Activated CD8-positive, alpha-beta memory T cell treated with anti-CD3 and anti-CD28 coated beads for 1 hour (primary cell): ENCODE measurements at regions not wholly inside any gene's neighbourhood (a gene's known extent, or its start where the extent isn't known, plus 50 kb on each side); places are given as distances from the start of the nearest gene placed in this dataset.
"Not testable (repeated sequence)": the region's sequence is repeated elsewhere in the genome, so short reads cannot be mapped to it uniquely, and the experiment has no call there.

Experiments
- DNase-seq, 2 donors: peaks; one replicate each; pipeline ENCODE4 v3.0.0-alpha.2; 2020; ENCODE audit warnings: low read depth in 1 of 2; ENCODE audit errors: extremely low read depth in 1 of 2

- DNase-seq, result no peak
Observed at GRCh38 chr6:19209202-19209601, 628.0 kb upstream of the ID4 start.

DNA sequence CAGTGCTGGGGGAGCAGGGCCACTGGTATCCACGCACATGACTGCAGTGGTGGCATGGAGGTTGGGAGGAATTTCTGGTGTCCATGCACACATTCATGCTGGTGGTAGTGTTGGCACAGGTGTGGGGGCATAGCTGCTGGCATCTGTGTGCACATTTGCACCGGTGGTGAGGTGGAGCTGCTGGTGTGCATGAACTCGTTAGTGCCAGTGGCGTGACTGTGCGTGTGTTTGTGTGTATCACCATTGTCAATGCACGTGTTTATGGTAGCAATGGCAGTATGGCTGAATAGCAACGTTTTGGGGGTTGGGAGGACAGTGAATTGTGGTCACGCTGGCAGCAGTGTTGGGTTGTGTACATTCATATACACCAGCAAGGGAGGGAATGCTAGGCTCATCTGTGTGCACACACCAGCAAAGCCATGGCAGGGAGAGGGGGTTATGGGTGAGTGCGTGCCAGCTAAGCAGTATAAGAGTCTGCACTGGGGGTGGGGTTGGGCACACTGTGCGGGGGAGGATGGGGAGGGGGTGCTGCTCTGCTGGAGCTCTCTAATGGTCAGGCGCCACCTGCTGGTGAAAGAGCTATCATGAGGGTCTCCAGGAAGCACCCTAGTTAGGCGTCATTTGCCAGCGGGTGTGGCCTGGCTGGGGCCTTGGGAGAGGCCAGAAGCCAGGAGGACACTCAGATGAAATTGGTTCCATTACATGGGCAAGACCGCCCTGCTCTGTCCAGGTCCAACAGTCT is 626.1 kb upstream of the ID4 start:
- DNase-seq, result no peak

- DNase-seq, result no peak
Observed at GRCh38 chr6:19214231-19214630, 622.9 kb upstream of the ID4 start.

GRCh38 chr6:19219931-19220330 is 617.2 kb upstream of the ID4 start:
- DNase-seq, result no peak

GRCh38 chr6:19231878-19232561 is 605.1 kb upstream of the ID4 start:
- DNase-seq, result no peak

GRCh38 chr6:19245656-19246055 is 591.5 kb upstream of the ID4 start:
- DNase-seq, result no peak

DNA sequence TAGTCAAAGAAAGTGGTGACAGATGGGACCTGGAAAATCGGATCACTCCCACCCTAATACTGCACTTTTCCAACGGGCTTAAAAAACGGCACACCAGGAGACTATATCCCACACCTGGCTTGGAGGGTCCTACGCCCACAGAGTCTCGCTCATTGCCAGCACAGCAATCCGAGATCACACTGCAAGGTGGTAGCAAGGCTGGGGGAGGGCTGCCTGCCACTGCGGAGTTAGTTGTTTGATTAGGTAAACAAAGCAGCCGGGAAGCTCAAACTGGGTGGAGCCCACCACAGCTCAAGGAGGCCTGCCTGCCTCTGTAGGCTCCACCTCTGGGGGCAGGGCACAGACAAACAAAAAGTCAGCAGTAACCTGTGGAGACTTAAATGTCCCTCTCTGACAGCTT is 590.0 kb upstream of the ID4 start:
- not testable (repeated sequence) for DNase-seq

- DNase-seq, result not testable (repeated sequence)
Observed at GRCh38 chr6:19256123-19256522, 581.0 kb upstream of the ID4 start.

DNA sequence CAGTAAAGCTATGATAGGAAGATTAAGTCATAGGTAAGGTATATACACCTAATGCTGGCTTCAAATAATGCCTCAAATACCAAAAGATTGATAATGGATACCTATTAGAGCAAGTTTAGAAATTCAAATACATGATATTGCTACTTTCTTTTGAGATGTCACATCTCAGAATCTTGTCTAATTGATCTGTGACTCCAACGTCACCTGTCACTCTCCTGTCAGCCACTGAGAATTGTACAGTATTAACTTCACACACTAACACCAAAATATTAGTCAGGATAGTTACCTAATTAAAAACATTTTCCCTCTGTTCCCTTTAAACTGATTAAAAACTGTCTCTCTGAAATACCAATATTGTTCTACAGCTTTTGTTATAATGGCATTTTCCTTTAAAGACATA is 575.5 kb upstream of the ID4 start:
- DNase-seq, result no peak

DNA sequence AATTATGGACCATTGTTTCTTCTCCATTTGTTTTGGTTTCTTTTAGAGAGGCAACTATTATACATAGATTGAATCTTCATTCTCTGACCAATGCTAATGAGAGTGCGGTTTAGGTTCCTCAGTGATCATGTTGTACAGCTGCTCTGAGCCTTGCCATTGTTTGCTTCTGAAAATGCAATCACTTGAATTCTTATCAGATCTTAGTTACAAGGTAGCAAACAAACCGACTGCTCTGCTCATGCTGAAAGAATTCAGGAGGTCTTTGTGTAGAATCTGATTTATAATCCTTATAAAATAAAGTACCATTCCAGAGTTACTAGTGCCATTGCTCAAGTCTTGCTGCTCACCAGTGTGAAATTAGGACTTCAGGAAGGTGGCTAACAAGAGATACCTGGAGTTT is 569.1 kb upstream of the ID4 start:
- no peak for DNase-seq

- no peak for DNase-seq
Observed at GRCh38 chr6:19268718-19269117, 568.5 kb upstream of the ID4 start.

GRCh38 chr6:19269341-19269898 is 567.8 kb upstream of the ID4 start:
- DNase-seq, result no peak

DNA sequence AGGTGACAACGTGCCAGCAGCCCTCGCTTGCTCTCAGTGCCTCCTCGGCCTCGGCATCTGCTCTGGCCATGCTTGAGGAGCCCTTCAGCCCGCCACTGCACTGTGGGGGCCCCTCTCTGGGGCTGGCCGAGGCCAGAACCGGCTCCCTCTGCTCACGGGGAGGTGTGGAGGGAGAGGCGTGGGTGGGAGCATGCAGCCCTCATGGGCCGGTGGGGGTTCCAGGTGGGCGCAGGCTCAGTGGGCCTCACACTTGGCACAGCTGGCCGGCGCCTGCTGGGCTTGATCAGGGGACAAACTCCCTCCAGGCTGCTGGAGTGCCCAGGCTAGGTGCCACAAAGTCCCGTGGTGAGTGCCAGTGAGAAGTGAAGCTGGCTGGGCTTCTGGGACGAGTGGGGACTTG is 566.6 kb upstream of the ID4 start:
- DNase-seq, result no peak

DNA sequence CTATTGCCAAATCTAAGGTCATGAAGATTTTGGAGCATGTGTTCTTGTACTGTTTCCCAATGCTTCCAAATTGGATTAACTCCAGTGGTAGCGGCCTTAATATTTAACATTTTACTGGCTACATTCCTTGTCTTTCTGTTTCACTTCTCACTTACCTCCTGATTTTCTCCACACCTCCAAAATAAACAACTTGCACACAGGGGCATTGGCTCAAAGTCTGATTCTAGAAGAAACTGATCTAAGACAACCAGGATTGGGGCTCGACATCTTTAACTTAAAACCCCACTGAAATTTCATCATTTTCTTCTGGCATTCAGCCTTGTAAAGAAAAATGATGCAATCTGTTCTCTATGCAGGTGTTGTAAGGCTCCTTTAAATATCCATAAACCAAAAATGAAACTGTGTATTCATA is 557.9 kb upstream of the ID4 start:
- no peak for DNase-seq

DNA sequence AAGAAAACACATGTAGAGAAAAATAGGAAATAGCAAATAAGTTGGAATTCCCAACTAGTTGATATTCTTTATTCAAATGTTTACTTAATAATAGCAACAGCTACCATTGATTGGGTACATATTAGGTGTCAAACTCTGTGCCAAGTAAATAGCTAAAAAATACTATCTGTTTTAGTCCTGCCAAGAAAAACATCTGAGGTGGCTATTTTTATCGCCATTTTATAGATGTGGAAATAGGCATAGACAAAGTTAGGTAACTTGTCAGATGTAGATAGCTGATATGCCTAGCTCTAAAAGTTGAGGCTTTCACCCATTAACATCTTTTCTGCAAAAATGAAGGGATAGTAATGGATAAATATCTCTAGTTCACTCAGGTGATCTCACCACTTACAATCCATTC is 549.2 kb upstream of the ID4 start:
- DNase-seq, result no peak

GRCh38 chr6:19289457-19289856 is 547.7 kb upstream of the ID4 start:
- DNase-seq, result no peak

DNA sequence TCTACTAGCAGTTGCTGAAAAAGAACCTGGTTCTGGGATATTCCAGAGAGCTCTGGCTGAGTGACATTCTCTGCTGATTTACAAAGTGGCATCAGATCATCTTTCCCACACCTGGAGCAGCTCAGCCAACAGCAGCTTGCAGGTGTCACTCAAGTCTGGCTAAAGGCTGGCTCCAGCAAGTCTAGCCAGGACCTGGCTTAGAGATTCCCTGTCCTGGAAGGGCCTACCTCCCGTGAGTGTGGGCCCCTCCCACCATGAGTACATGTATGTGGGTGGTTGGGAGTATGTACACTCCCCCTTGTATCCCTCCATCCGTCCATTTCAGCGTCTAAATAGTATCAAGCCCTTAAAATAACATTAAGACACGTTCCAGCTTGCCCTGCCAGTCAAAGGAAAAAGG is 539.3 kb upstream of the ID4 start:
- no peak for DNase-seq

DNA sequence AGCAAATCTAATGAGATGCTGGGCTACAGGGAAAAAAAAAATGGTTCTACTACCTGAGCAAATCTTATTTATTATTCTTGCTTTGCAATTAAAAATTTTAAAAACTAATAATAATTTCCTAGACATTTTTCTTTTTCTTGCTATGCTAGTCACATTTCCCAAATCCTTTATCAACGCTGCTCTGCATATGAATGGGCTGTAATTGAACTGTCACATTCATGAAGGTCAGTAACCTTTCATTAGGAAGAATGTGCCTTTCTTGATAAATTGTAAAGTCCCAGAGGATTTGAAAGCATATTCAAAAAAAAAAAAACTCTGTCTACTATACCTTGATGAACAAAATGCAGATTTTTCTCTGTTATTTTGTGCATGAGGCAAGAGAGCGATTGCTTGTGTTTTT is 538.7 kb upstream of the ID4 start:
- DNase-seq, result no peak

DNA sequence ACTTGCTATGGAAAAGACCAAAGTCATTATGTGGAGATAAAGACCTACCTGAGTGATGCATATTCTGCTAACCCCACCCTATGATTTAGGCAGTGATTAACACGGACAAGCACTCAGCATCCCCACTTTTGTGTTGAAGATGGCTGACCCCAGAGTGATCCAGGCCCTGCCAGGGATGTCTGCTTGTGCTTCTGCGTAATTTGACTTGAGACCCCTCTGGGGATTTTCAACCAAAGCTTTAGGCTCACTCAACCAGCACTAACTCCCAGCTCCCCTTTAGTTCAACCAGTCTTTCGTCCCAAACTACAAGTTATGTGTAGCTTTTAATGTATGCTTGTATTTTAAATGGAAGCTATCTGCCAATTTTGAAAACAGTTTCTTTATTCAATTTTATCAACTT is 538.0 kb upstream of the ID4 start:
- no peak for DNase-seq

DNA sequence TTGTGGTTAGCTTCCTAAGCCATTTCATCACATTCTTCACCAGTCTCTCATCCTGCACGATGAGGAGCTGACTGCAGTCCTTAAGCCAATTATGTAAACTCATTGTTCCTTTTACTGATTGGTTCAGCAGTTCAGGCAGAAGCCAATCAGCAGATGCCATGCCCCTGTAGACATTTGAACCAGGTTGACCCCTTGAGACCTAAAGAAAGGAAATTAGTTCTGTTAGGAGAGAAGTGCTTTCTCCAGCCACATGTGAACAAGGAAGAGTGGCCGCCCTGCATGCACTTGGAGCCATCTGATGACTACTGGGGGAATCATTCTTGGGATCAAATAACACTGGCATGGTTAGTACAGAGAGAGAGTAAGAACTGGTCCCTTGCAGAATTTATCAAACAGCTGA is 535.2 kb upstream of the ID4 start:
- no peak for DNase-seq

DNA sequence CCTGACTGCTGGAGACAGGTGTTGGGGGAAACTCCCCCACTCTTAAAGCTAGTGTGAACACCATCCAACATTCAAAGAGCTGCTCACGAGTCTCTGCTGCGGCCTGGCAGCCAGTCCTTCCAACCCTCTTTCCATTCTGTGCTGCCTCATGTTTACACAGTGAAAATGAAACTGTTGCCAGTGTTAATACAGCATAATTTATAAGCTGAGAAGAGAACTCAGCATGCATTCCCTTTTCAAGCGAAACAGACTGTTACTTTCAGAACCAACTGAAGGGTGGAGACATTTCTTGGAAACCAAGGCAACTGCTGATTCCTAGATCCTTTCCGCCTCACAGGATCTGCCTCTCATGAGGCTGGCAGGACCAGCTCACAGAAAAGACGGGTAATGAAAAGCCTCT is 533.8 kb upstream of the ID4 start:
- no peak for DNase-seq

DNA sequence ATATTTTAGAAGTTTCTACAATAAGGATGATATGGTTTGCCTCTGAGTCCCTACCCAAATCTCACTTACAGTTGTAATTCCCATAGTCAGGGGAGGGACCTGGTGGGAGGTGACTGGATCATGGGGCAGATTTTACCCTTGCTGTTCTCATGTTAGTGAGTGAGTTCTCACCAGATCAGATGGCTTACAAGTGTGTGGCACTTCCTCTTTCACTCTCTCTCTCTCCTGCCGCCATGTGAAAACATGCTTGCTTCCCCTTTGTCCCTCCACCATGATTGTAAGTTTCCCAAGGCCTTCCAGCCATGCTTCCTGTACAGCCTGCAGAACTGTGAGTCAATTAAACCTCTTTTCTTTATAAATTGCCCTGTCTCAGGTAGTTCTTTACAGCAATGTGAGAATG is 527.5 kb upstream of the ID4 start:
- DNase-seq, result no peak
